ENCODE measurements at regions not wholly inside any gene's neighbourhood (a gene's known extent, or its start where the extent isn't known, plus 50 kb on each side); places are given as distances from the start of the nearest gene placed in this dataset.

DNA sequence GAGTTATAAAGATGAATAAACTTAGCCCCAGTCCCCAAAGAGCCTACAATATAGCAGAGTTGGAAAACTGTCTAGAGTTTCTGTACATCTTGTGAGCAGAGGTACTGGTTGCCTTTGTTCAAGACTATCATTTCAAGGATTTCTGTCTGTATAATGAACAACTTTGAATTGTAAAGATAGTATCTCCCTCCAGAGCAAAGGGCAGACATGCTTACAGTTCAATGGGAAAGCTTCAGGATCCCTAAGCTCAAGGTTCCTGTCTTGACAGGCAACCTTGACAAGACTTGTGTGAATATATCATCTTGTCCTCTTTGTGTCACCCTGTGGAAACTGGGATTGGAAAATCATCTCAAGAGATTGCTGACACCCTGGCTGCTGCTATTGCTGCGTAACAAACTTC, 242.8 kb upstream of the VLDLR start:
- TF ChIP-seq, protein P1, sequence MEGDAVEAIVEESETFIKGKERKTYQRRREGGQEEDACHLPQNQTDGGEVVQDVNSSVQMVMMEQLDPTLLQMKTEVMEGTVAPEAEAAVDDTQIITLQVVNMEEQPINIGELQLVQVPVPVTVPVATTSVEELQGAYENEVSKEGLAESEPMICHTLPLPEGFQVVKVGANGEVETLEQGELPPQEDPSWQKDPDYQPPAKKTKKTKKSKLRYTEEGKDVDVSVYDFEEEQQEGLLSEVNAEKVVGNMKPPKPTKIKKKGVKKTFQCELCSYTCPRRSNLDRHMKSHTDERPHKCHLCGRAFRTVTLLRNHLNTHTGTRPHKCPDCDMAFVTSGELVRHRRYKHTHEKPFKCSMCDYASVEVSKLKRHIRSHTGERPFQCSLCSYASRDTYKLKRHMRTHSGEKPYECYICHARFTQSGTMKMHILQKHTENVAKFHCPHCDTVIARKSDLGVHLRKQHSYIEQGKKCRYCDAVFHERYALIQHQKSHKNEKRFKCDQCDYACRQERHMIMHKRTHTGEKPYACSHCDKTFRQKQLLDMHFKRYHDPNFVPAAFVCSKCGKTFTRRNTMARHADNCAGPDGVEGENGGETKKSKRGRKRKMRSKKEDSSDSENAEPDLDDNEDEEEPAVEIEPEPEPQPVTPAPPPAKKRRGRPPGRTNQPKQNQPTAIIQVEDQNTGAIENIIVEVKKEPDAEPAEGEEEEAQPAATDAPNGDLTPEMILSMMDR (conservative IDR thresholded peaks at IDR 0.05; ENCODE audit: low read length) = no peak
- no peak for TF ChIP-seq EZH2phosphoT487 (IDR thresholded peaks at IDR 0.05; ENCODE audit: borderline replicate concordance)

Data from Loucy (cell line).